Endodermal cell (in vitro differentiated cells): ENCODE measurements at regions not wholly inside any gene's neighbourhood (a gene's known extent, or its start where the extent isn't known, plus 50 kb on each side); places are given as distances from the start of the nearest gene placed in this dataset.

Experiments used
- DNase-seq: peaks from one replicate; pipeline ENCODE4 v3.0.0-alpha.2; 2017
- H3K27ac ChIP-seq: 2 replicates; pipeline ENCODE4 v1.5.1; 2013; ENCODE audit warnings: mild to moderate bottlenecking, low read depth, low read length, moderate library complexity
- H3K27me3 ChIP-seq: 2 replicates; pipeline ENCODE4 v1.6.1; 2013; ENCODE audit warnings: mild to moderate bottlenecking, low read length, moderate library complexity; ENCODE audit not compliant: insufficient read depth, control insufficient read depth, poor library complexity, severe bottlenecking
- H3K36me3 ChIP-seq: 2 replicates; pipeline ENCODE4 v1.7.0; 2013; ENCODE audit warnings: mild to moderate bottlenecking, low read length, moderate library complexity; ENCODE audit not compliant: control insufficient read depth, insufficient read depth
- H3K4me1 ChIP-seq: one replicate; pipeline ENCODE4 v1.7.0; 2013; ENCODE audit warnings: low read length; ENCODE audit not compliant: control insufficient read depth, insufficient read depth
- H3K4me3 ChIP-seq: 2 replicates; pipeline ENCODE4 v1.5.1; 2013; ENCODE audit warnings: mild to moderate bottlenecking, low read length, moderate library complexity
- H3K9ac ChIP-seq: 2 replicates; pipeline ENCODE4 v1.6.1; 2013; ENCODE audit warnings: mild to moderate bottlenecking, low read length, moderate library complexity; ENCODE audit not compliant: poor library complexity, severe bottlenecking; ENCODE audit errors: extremely low read depth
- H3K9me3 ChIP-seq: 2 replicates; pipeline ENCODE4 v1.6.1; 2013; ENCODE audit warnings: mild to moderate bottlenecking, low read length, moderate library complexity; ENCODE audit not compliant: control insufficient read depth
- H3K27ac Mint-ChIP-seq: 2 replicates; pipeline ENCODE4 v1.8.0; 2020; ENCODE audit warnings: mixed read lengths
- H3K27me3 Mint-ChIP-seq: 2 replicates; pipeline ENCODE4 v1.8.0; 2021; ENCODE audit warnings: mild to moderate bottlenecking, mixed read lengths; ENCODE audit not compliant: insufficient read depth
- H3K36me3 Mint-ChIP-seq: 2 replicates; pipeline ENCODE4 v1.8.0; 2020; ENCODE audit warnings: low read depth, mixed read lengths
- H3K4me1 Mint-ChIP-seq: 2 replicates; pipeline ENCODE4 v1.8.0; 2020; ENCODE audit warnings: mixed read lengths
- H3K4me3 Mint-ChIP-seq: 2 replicates; pipeline ENCODE4 v1.8.0; 2020; ENCODE audit warnings: mild to moderate bottlenecking, moderate library complexity, mixed read lengths
- H3K9me3 Mint-ChIP-seq: 2 replicates; pipeline ENCODE4 v1.8.0; 2020; ENCODE audit warnings: mild to moderate bottlenecking, mixed read lengths
- CTCF ChIP-seq: fragments of 200-600 bp; sonication (generic); conservative IDR thresholded peaks from 2 replicates; pipeline ENCODE4 v1.5.0; 2021; ENCODE audit warnings: antibody characterized with exemption, mild to moderate bottlenecking
- WGBS, 2 experiments: methylation state at CpG; one replicate each; pipeline versions ENCODE4 v1.1.5 to v1.1.7; 2013; ENCODE audit warnings: missing lambda C conversion rate in 2 of 2, mixed read lengths in 1 of 2; ENCODE audit not compliant: insufficient coverage in 1 of 2, insufficient read length in 1 of 2; 5-methylcytosine and 5-hydroxymethylcytosine counted together

- no peaks in the 10 kb centered on the region for H3K4me1 ChIP-seq
- H3K27me3 Mint-ChIP-seq, result no peaks in the 10 kb centered on the region
- H3K9ac ChIP-seq, result no peak overlapping the region
- no peaks in the 10 kb centered on the region for H3K36me3 Mint-ChIP-seq
- H3K27ac Mint-ChIP-seq, result no peak overlapping the region
- no peaks in the 10 kb centered on the region for H3K36me3 ChIP-seq
- TF ChIP-seq CTCF, result no peak
- no peak for DNase-seq
- H3K4me3 Mint-ChIP-seq, result no peak overlapping the region
- no peak overlapping the region for H3K27ac ChIP-seq
- no peaks in the 10 kb centered on the region for H3K9me3 Mint-ChIP-seq
- 15 to 64% methylated on average over 2 to 4 of the region's 4 CpGs for WGBS, 2 experiments
- no peaks in the 10 kb centered on the region for H3K4me1 Mint-ChIP-seq
- no peaks in the 10 kb centered on the region for H3K27me3 ChIP-seq
- H3K9me3 ChIP-seq, result no peaks in the 10 kb centered on the region
- H3K4me3 ChIP-seq, result no peak overlapping the region
These were observed 928.5 kb upstream of the SLITRK1 start for GRCh38 chr13:84810781-84811180.

GRCh38 chr13:84802073-84802472 lies 919.8 kb upstream of the SLITRK1 start:
- Mint-ChIP-seq H3K27me3 (no peaks in the 10 kb centered on the region), H3K9me3 (no peaks in the 10 kb centered on the region), H3K4me3 (no peak overlapping the region), H3K36me3 (no peaks in the 10 kb centered on the region), H3K4me1 (no peaks in the 10 kb centered on the region), H3K27ac (no peak overlapping the region)
- TF ChIP-seq CTCF, result no peak
- H3K36me3 ChIP-seq, result no peaks in the 10 kb centered on the region
- H3K4me1 ChIP-seq, result no peaks in the 10 kb centered on the region
- no peak overlapping the region for H3K4me3 ChIP-seq
- no peak overlapping the region for H3K9ac ChIP-seq
- H3K27me3 ChIP-seq, result no peaks in the 10 kb centered on the region
- DNase-seq, result no peak
- H3K27ac ChIP-seq, result no peak overlapping the region
- H3K9me3 ChIP-seq, result no peaks in the 10 kb centered on the region

GRCh38 chr13:84784443-84785153 lies 902.3 kb upstream of the SLITRK1 start:
- 88% methylated on average over 1 of the region's 1 CpG; no CpG with 5 or more reads in 1 of the 2 experiments for WGBS, 2 experiments
- no peaks in the 10 kb centered on the region for H3K36me3 ChIP-seq
- H3K9me3 ChIP-seq, result no peaks in the 10 kb centered on the region
- H3K27ac Mint-ChIP-seq, result no peak overlapping the region
- H3K9me3 Mint-ChIP-seq, result peaks cover 16% of the 10 kb centered on the region
- no peak overlapping the region for H3K9ac ChIP-seq
- no peak overlapping the region for H3K27ac ChIP-seq
- no peaks in the 10 kb centered on the region for H3K36me3 Mint-ChIP-seq
- no peak overlapping the region for H3K4me3 ChIP-seq
- no peaks in the 10 kb centered on the region for H3K4me1 ChIP-seq
- H3K4me3 Mint-ChIP-seq, result no peak overlapping the region
- H3K27me3 ChIP-seq, result no peaks in the 10 kb centered on the region
- DNase-seq, result no peak
- no peaks in the 10 kb centered on the region for H3K4me1 Mint-ChIP-seq
- no peak for TF ChIP-seq CTCF
- no peaks in the 10 kb centered on the region for H3K27me3 Mint-ChIP-seq
